Stimulated activated CD8-positive, alpha-beta memory T cell treated with anti-CD3 and anti-CD28 coated beads, Interleukin-4, amount 100 ng/mL, for 48 hours (primary cell): ENCODE measurements at regions not wholly inside any gene's neighbourhood (a gene's known extent, or its start where the extent isn't known, plus 50 kb on each side); places are given as distances from the start of the nearest gene placed in this dataset.
"Not testable (repeated sequence)": the region's sequence is repeated elsewhere in the genome, so short reads cannot be mapped to it uniquely, and the experiment has no call there.

Source experiments
- DNase-seq: peaks from one replicate; pipeline ENCODE4 v3.0.0-alpha.2; 2020

DNA sequence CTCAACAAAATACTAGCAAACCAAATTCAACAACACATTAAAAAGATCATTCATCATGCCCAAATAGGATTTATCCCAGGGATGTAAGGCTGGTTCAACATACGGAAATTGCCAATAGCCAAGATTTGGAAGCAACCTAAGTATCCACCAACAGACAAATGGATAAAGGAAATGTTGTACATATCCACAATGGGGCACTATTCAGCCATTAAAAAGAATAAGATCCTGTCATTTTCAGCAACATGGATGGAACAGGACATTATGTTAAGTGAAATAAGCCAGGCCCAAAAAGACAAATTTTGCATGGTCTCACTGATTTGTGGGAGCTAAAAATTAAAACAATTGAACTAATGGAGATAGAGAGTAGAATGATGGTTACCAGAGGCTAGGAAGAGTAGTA lies 82.0 kb upstream of the FAM241A start:
- DNase-seq: no peak

DNA sequence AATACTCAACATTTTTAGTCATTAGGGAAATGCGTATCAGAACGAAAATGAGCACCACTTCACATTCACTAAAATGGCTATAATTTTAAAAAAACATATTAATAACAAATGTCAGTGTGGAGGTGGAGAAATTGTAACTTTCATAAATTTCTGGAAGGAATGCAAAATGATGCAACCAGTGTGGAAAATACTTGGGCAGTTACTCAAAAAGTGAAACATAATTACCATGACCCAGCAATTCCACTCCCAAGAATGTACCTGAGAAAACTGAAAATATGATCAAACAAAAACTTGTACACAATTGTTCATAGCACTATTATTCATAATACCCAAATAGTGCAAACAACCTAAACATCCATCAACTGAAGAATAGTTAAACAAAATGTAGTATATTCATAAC lies 76.1 kb upstream of the FAM241A start:
- DNase-seq: no peak

DNA sequence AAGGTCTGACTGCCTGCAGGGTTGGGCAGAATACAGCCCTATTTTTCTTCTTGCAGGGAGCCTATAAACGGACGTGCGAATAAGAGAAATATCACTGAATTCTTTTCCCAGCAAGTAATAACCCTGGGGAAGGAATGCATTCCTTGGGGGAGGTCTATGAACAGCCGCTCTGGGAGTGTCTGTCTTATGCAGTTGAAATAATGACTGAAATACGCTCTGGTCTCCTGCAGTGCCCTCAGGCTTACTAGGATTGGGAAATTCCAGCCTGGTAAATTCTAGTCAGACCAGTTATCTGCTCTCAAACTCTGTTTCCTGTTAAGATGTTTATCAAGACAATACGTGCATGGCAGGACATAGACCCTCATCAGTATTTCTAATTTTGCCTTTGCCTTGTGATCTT lies 72.1 kb upstream of the FAM241A start:
- no peak for DNase-seq

DNA sequence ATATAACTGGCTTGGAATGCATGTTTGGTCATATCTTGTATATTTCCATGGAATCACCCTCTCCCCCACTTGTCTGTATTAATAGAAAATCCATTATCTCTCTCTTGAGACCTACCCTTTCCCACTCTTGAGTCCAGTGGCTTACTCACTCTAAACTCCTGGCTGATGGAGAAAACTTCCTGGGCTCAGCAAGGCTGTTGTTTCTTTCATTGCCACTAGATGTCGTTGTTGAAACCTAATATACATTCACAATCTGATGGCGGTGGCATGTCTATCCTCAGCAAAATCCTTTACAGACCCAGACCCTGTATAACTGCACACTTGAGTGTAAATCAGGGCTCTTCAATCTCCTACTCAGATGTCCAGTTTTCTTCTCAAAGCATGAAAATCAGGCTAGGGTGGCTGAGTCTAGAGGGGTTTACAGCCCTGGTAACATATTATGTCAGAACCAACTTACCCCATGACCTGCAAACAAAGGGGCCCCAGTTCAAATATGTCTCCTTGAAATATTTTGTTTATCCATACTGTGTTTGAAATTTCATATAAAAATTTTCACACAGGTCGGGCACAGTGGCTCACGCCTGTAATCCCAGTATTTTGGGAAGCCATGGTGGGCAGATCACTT lies 70.0 kb upstream of the FAM241A start:
- DNase-seq: peak; percentile 34

DNA sequence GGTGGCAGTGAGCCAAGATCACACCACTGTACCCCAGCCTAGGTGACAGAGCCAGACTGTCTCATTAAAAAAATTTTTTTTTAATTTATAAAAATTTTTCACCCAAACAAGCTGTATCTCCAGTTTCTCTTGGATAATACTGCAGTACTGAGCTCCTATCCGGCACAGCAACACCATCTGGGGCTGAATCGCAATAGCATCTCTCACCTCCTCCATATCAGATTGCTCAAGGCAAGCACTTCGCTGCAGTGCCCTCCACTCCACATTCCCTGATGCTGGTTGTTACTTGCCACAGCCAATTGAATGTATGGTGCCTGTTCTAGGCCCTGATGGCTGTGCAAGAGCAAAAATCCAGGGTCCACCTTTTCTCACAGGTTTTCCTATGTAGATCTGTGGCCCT lies 69.3 kb upstream of the FAM241A start:
- DNase-seq: no peak

DNA sequence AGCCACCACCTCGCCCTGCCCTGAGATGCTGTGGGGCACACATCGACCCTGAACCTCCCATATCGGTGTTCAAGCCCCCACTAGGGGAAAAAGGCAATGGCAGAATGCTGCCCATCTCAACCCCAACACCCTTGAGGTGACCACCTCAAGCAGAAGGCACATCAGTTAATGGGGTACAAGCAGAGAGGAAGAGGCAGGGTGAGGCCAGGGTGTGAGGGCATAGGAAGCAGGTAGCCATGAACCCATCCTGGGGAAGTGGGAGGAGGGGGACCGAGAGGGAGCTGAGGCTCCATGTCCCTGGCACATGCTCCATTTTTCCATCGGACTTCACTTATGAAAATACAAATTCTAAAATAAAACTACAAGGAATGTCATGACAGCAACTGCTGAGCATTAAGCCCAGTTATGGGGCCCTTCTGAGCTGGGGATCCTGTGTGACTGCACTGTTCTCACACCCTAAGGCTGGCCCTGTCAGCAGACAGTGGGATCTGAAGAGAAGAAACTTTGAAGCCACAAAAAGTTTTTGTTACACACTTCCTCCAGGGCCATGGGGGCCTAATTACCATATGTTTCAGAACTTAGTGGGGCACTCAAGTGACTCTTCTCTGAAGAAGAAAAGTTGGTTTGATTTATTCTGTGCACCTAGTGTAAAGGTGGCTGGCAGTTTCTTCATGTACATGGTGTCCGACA lies 68.2 kb upstream of the FAM241A start:
- no peak for DNase-seq

DNA sequence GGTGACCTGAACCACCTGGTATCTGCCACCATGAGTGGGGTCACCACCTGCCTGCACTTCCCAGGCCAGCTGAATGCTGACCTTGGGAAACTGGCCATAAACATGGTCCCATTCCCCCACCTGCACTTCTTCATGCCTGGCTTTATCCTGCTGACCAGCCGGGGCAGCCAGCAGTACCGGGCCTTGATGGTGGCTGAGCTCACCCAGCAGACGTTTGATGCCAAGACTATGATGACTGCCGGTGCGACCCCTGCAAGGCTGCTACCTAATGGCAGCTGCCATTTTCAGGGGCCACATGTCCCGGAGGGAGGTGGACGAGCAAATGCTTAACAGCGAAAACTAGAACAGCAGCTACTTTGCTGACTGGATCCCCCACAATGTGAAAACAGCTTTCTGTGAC lies 67.5 kb upstream of the FAM241A start:
- no peak for DNase-seq

DNA sequence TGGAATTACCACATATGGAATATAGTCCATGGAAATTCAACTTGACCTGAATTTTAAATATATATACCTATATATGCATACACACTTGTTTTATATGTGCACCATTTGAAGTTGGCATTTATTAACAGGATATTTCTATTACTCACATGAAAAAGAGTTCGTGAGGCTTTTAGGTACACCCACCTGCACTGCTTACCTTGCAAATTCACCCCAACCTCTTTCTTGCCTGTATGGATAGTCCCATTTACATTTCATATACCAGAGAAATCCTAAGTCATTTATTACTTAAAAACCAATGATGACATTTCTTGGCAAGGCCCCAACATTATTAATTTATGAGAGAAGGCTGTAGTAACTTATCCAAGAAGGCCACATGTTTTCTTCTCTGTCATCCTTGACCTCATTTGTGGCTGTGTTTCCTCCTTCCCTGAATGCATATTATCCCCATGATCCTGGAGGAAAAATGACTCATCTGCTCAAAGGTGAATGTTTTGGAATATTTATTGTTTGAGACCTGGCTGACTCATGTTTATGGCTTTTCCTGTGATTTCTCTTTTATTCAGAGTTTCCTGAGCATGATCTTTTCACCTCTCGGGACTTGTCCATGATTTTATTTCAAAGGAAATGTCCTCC lies 62.2 kb upstream of the FAM241A start:
- DNase-seq: no peak

DNA sequence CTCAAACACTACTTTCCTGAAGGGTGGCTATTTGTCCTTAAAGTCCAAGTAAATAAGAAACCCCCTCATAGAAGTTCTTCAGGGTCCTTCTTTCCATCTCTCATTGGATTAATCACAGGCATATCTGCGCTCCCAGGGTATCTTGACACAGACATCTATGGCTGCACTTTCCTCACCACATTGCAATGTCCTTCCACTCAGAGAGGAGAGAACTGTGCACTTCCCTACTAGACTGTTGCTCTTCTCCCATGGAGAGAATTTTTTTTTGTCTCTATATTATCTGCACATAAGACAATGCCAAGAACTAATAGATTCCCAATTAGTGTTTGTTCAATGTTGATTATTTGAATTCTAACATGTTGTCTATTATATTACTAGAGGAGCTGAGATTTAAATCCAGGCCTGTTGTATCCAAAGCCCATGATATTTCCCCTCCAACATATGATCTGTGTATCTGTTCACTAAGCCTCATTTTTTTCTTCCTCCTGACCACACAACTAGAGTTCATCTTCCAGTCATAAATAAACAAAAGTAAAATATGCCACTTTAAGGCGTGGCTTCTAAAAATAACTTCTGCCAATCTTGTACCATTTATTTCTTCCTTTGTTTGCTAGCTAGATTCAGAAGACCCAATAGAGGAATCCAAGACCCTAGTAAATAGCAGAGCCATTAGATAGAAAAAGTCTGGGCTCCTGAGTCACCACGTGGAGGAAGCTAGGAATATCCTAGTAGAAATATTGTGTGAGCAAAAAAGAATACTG lies 61.5 kb upstream of the FAM241A start:
- DNase-seq: no peak

DNA sequence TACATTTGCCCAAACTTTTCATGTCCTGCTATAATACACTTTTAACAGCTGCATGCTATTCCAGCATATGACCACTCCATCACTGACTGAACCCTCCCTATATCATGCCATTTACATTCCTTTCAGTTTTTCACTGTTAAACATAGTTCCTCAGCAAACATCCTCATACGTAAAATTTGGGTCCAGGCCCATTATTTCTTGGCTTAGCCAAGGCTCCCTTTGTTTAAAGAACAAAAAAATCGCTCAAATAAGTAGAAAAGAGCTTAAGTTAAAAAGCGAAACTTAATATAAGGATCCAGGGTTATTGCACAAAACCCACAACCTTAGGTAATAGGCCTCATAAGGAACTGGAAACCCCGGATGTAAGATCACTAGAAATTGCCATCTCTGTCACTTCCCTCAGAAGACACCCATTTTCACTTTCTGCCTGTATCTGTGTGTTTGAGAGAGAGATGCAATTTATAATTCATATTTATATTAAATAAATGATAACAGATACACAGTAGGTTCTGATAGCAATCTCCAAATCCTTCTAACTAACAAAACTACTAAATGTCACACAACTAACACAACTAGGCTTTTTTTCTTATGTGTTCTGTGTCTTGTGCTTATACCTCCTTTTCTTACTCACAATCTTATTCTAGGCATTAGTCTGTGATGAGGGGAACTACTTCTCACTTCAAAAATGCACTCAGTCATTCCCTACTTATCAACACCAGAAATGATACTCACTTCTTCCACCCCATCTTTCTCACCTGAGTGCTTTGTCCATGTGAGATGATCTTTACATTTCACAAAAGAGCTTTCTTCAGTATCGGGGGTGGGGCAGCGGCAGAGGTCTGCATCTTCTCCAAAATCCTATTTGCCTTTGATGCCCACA lies 59.9 kb upstream of the FAM241A start:
- no peak for DNase-seq

DNA sequence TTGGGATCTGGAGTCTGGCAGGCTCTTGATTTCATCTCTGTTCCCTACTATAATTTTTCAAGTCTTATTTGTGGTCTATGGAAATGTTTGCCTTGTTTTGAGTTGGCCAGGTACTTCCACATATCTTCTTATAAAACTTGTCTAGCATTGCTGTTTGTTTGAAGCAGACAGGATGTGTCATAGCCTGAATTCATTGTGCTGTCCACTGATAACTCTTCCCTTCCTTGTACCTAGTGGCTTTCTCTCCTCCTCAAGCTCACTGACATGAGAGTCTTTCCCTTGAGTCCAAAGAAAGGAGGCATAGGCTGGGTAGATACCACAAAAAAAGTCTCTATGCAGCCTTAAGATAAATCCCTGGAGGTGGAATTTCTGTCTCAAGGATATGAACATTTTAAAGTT lies 59.2 kb upstream of the FAM241A start:
- DNase-seq: no peak

DNA sequence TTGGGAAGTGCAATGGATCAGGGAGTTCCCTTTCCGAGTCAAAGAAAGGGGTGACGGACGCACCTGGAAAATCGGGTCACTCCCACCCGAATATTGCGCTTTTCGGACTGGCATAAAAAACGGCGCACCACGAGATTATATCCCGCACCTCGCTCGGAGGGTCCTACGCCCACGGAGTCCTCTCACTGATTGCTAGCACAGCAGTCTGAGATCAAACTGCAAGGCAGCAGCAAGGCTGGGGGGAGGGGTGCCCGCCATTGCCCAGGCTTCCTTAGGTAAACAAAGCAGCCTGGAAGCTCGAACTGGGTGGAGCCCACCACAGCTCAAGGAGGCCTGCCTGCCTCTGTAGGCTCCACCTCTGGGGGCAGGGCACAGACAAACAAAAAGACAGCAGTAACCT lies 58.6 kb upstream of the FAM241A start:
- not testable (repeated sequence) for DNase-seq

DNA sequence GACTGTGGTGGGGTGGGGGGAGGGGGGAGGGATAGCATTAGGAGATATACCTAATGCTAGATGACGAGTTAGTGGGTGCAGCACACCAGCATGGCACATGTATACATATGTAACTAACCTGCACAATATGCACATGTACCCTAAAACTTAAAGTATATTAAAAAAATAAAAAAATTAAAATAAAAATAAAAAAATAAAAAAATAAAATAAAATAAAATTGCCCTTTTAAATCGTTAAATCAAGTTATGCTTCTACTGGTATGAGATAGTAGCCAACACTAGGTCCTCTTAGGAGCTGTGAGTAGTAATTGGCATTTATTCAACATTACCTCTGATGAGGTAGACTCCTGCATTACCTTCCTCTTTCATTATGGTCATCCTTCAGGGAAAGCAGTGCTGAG lies 52.9 kb upstream of the FAM241A start:
- not testable (repeated sequence) for DNase-seq

DNA sequence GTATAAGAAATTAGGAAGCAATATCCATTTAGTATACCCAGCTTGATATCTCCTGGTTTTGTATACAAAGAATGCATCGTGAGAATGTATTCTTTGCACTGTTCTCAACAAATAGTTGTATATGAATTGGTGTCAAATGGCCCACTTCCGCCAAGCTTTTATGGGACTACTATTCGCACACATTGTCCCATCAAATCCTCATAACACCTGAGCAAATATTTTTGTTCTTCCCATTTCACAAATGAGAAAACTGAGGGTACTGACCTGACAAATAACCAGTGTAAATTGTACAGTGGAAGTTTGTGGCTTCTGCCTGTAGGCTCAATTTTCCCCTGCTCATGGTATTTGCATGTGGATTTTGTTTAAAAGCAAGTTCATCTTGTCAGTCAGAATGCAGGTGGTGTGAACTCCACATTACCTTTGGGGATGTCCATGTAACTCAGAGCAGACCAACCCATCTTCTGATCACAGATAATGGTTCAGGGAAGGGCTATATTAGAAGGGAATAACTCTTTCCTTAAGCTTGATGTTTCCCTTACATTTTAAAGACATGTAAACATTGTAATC lies 51.5 kb upstream of the FAM241A start:
- no peak for DNase-seq

DNA sequence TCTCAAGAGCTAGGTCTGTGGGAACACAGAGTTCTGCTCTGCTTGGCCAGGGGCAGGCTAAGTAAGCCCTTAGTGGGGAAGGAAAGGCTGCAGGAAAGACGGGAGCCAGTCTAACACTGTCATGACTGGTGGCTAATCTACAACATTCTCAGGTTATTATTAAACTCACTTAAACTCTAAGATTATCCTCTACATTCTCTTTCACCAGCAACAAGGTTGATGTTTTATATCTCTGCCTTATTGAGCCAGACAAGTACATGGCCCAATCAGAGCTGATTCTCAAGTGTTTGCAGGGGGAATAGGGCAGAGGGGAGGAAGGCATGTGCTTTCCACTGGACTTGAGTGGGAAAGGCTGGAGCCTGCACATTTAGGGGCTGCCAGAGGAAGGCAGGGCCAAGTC lies 50.9 kb upstream of the FAM241A start:
- DNase-seq: no peak
